RWPE2 (cell line): ENCODE measurements at regions not wholly inside any gene's neighbourhood (a gene's known extent, or its start where the extent isn't known, plus 50 kb on each side); places are given as distances from the start of the nearest gene placed in this dataset.

Experiments
- ATAC-seq: fragments of 200-7000 bp; cut with Tn5 transposase; 3 replicates; pipeline ENCODE4 v1.9.1; 2021; ENCODE audit warnings: low read depth
- DNase-seq: peaks from one replicate; pipeline ENCODE4 v3.0.0-alpha.2; 2020; ENCODE audit warnings: low spot score
- H3K27ac ChIP-seq: fragments of 450-650 bp; 2 replicates; pipeline ENCODE4 v1.5.1; 2017; ENCODE audit warnings: mild to moderate bottlenecking; ENCODE audit not compliant: poor library complexity, severe bottlenecking
- H3K27me3 ChIP-seq: fragments of 250-450 bp; sonication (Bioruptor Pico); 2 replicates; pipeline ENCODE4 v1.5.1; 2021; ENCODE audit warnings: mild to moderate bottlenecking, moderate library complexity; ENCODE audit not compliant: insufficient read depth, poor library complexity, severe bottlenecking
- H3K36me3 ChIP-seq: fragments of 250-450 bp; sonication (Bioruptor Pico); 2 replicates; pipeline ENCODE4 v1.5.1; 2020; ENCODE audit warnings: low read depth, mild to moderate bottlenecking, moderate library complexity
- H3K4me1 ChIP-seq: fragments of 250-450 bp; sonication (Bioruptor Pico); 2 replicates; pipeline ENCODE4 v1.5.1; 2021; ENCODE audit warnings: mild to moderate bottlenecking, moderate library complexity; ENCODE audit not compliant: insufficient read depth, poor library complexity, severe bottlenecking
- H3K4me3 ChIP-seq: fragments of 250-450 bp; sonication (Bioruptor Pico); 2 replicates; pipeline ENCODE4 v1.5.1; 2021; ENCODE audit warnings: mild to moderate bottlenecking, moderate library complexity; ENCODE audit not compliant: severe bottlenecking
- H3K9me3 ChIP-seq: fragments of 250-450 bp; sonication (Bioruptor Pico); 2 replicates; pipeline ENCODE4 v1.5.1; 2021; ENCODE audit warnings: mild to moderate bottlenecking, moderate library complexity; ENCODE audit not compliant: severe bottlenecking
- TF ChIP-seq, protein P1 (sequence below): fragments of 450-650 bp; IDR thresholded peaks from one replicate; pipeline ENCODE4 v1.5.1; 2017; ENCODE audit warnings: mild to moderate bottlenecking, moderate library complexity; ENCODE audit not compliant: poor library complexity, severe bottlenecking

DNA sequence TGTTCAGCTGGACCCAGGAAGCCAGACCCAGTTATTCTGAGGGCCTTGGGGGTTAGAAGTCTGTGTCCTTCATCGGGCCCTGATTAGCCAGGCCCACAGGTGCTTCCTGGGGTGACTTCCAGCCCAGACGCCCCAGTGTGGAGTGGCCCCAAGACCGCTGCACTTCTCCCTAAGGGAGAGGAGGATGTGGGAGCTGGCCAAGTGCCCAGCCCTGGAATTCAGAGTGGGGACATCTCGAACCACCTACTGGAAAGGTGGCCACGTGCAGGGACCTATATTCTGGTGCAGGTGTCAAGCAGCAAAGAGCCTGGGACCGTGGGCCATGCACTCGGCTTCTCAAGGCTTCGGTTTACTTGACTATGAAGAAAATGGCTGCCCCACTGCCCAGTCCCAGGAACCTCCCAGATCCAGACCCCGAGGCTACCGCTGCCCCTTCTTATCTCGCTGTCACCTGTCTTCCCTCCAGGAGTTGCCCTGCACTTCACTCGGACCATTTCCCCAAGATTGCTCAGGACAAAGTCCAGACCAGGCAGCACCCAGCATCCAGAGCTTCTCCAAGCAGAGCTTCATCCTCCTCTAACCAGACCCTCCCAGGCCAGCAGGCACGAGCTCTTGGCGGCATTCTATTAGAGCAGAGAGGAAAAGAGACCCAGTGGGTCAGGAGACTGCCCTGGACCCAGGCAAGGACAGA lies 142.8 kb upstream of the ID2 start:
- Histone ChIP-seq H3K27ac (no peak overlapping the region), H3K27me3 (no peaks in the 10 kb centered on the region), H3K36me3 (no peaks in the 10 kb centered on the region), H3K9me3 (no peaks in the 10 kb centered on the region), H3K4me1 (no peaks in the 10 kb centered on the region), H3K4me3 (no peak overlapping the region)
- DNase-seq (peak; percentile 19), ATAC-seq (no peak)
- TF ChIP-seq, protein P1, sequence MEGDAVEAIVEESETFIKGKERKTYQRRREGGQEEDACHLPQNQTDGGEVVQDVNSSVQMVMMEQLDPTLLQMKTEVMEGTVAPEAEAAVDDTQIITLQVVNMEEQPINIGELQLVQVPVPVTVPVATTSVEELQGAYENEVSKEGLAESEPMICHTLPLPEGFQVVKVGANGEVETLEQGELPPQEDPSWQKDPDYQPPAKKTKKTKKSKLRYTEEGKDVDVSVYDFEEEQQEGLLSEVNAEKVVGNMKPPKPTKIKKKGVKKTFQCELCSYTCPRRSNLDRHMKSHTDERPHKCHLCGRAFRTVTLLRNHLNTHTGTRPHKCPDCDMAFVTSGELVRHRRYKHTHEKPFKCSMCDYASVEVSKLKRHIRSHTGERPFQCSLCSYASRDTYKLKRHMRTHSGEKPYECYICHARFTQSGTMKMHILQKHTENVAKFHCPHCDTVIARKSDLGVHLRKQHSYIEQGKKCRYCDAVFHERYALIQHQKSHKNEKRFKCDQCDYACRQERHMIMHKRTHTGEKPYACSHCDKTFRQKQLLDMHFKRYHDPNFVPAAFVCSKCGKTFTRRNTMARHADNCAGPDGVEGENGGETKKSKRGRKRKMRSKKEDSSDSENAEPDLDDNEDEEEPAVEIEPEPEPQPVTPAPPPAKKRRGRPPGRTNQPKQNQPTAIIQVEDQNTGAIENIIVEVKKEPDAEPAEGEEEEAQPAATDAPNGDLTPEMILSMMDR: no peak

DNA sequence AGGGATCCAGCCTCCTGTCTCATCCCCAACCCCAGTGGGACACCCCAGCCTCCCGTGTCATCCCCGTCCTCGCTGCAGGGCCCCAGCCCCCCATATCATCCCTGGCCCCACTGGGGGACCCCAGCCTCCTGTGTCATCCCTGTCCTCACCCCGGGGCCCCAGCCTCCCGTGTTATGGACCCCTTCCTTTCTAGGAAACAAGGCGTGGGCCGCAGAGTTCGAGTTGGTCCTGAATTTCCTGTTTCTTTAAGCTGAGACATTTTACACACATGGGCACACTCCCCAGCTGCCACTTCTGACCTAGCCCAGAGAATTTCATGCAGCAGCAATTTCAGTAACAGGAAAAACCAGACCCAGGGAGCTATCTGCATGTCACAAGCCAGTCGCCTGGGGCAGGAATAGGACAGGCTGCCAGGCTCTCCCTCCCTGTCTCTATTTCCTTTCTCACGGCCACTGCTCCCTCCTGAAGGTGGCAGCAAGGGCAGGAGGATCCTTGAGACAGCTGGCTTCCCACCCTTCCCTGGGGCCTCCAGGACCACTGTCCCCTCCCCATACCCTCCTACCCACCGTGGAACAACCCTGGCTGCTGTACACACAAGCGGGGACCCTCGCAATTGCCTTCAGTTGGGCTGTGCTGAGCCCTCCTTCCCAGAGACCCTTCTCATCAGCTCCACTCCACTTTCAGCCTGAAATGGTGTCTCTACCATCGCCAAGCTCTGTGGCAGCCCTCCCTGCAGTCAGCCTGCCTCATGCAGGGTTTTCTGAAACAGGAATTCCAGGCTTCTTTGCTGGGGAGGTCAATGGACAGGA lies 141.9 kb upstream of the ID2 start:
- Histone ChIP-seq H3K4me3 (no peak overlapping the region), H3K9me3 (no peaks in the 10 kb centered on the region), H3K4me1 (no peaks in the 10 kb centered on the region), H3K27ac (no peak overlapping the region), H3K36me3 (no peaks in the 10 kb centered on the region), H3K27me3 (no peaks in the 10 kb centered on the region)
- TF ChIP-seq, protein P1: no peak
- DNase-seq (peak; percentile 19), ATAC-seq (no peak)

DNA sequence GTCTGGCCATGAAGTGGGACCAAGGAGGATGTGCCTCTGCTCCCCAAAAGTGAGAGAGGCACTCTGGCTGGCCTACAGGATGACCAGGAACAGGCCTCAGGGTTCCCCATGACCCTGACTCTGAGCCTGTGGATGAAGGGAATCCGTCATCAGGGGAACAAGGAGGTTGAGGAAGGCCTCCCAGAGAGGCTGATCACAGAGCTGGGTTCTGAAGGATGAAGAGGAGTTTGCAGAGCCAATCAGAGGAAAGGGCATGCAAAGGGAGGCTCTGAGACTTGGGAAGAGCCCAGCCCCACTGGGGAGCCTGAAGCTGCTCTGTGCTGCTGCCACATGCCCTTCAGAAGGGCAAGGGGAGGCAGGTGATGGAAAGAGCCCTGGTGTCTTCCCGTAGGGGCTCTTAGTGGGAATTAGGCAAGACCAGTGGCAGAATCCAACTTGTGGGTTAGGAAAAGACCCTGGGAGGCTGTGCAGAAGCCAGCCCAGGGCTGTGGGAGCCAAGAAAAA lies 141.3 kb upstream of the ID2 start:
- Histone ChIP-seq H3K9me3 (no peaks in the 10 kb centered on the region), H3K4me1 (no peaks in the 10 kb centered on the region), H3K27me3 (no peaks in the 10 kb centered on the region), H3K27ac (no peak overlapping the region), H3K36me3 (no peaks in the 10 kb centered on the region), H3K4me3 (no peak overlapping the region)
- no peak for ATAC-seq
- peak; percentile 23 for DNase-seq
- TF ChIP-seq, protein P1: no peak

DNA sequence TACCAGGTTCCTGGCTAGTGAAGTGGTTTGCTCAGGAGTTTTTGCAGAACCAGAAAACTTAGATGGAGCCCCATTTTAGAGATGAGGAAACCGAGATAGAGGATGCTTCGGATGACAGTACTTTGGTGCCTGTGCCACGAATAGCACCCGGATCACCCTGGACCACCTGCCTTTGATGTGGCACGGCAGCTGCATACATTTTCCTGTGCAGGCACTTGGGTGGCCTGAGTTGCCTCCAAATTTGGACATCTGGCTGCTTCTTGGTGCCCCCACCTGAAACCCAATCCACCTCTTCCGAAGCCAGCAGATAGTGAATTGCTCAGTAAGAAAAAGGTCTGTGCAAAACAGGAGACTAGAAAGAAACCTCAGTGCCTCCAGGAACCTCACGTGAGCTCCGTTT lies 140.6 kb upstream of the ID2 start:
- H3K36me3 ChIP-seq: no peaks in the 10 kb centered on the region
- no peak overlapping the region for H3K4me3 ChIP-seq
- TF ChIP-seq, protein P1: no peak
- no peak for ATAC-seq
- DNase-seq: peak; percentile 17
- H3K9me3 ChIP-seq: no peaks in the 10 kb centered on the region
- H3K27me3 ChIP-seq: no peaks in the 10 kb centered on the region
- no peak overlapping the region for H3K27ac ChIP-seq
- H3K4me1 ChIP-seq: no peaks in the 10 kb centered on the region

DNA sequence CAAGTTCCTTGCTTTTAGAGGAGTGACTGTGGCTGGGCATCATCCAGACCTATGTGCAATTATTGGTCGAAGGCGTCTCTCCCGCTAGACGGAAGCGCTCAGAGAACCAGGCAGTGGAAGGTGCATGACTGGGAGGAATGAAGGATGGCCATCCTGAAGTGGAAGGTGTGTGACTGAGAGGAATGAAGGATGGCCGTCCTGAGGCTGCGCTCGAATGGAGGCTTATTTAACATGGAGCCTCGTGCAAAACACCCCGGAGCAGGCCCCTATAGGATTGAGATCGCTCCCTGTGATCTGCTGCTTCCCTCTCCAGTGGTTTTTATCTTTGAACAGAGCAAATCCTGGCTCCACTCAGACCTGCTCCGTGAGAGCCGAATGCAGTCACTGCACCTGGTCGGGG lies 140.2 kb upstream of the ID2 start:
- peak; percentile 19 for DNase-seq
- Histone ChIP-seq H3K36me3 (no peaks in the 10 kb centered on the region), H3K4me3 (no peak overlapping the region), H3K9me3 (no peaks in the 10 kb centered on the region), H3K4me1 (no peaks in the 10 kb centered on the region), H3K27ac (no peak overlapping the region), H3K27me3 (no peaks in the 10 kb centered on the region)
- TF ChIP-seq, protein P1: no peak
- no peak for ATAC-seq
